ENCODE measurements at regions not wholly inside any gene's neighbourhood (a gene's known extent, or its start where the extent isn't known, plus 50 kb on each side); places are given as distances from the start of the nearest gene placed in this dataset.

DNA sequence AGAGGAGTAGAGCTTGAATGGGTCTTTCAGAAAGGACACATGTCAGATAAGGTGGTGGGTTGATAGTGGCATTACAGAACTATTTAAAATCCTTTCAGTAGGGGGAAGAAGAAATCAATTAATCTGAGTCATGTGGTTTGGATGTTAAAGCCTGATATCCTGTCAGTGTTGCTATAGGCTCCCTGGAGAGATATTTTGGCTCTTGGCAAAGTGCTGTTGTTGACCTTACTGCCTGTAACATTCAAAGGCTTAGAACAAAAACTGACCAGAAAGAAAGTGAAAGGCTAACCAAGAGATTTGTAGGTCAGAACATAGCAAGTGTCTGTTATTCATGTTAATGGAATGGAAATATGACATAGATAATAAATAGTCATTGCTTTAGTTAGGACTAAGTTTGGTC, 552.9 kb downstream of the DIPK2A start:
- intact Hi-C loops (cut with DNase I; ENCODE audit: low total_unique reads): no loop called here
- Histone ChIP-seq H3K4me3 (no peak overlapping the region), H3K36me3 (no peaks in the 10 kb centered on the region), H3K27ac (no peak overlapping the region), H3K27me3 (no peaks in the 10 kb centered on the region), H3K4me1 (no peaks in the 10 kb centered on the region), H3K9me3 (no peaks in the 10 kb centered on the region)
- no peak for DNase-seq (ENCODE audit: low spot score in 2 of 2)
- no peak for TF ChIP-seq POLR2A (IDR thresholded peaks at IDR 0.05)
- no peak for TF ChIP-seq POLR2AphosphoS5 (IDR thresholded peaks at IDR 0.05)

DNA sequence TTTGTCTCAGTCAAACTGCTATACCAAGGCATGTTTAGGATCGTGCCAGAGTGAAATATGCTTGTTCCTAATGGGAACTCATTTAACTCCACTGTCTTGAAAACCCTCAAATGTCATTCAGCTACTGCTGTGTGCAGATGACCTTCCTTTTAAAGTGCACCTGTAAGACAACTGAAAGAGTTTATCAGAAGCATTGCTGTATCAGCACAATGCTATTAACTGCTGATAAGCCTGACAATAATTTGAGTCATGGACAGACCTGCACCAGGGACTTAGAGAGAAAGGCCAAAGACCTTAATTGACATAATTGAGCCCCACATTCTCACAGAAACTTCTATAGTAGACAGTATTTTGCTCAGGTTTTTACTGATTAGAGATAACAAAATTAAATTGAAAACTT, 557.9 kb downstream of the DIPK2A start:
- TF ChIP-seq, protein P1, sequence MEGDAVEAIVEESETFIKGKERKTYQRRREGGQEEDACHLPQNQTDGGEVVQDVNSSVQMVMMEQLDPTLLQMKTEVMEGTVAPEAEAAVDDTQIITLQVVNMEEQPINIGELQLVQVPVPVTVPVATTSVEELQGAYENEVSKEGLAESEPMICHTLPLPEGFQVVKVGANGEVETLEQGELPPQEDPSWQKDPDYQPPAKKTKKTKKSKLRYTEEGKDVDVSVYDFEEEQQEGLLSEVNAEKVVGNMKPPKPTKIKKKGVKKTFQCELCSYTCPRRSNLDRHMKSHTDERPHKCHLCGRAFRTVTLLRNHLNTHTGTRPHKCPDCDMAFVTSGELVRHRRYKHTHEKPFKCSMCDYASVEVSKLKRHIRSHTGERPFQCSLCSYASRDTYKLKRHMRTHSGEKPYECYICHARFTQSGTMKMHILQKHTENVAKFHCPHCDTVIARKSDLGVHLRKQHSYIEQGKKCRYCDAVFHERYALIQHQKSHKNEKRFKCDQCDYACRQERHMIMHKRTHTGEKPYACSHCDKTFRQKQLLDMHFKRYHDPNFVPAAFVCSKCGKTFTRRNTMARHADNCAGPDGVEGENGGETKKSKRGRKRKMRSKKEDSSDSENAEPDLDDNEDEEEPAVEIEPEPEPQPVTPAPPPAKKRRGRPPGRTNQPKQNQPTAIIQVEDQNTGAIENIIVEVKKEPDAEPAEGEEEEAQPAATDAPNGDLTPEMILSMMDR (IDR thresholded peaks at IDR 0.05): no peak
- no peak for TF ChIP-seq POLR2AphosphoS5 (IDR thresholded peaks at IDR 0.05)
- no peak for TF ChIP-seq POLR2A (IDR thresholded peaks at IDR 0.05)
- no peaks in the 10 kb centered on the region for H3K4me1 ChIP-seq
- H3K4me3 ChIP-seq: no peak overlapping the region
- no peak for DNase-seq (ENCODE audit: low spot score in 2 of 2)
- intact Hi-C loops (cut with DNase I; ENCODE audit: low total_unique reads): no loop called here
- H3K36me3 ChIP-seq: no peaks in the 10 kb centered on the region
- H3K27me3 ChIP-seq: no peaks in the 10 kb centered on the region
- no peak overlapping the region for H3K27ac ChIP-seq
- H3K9me3 ChIP-seq: no peaks in the 10 kb centered on the region

DNA sequence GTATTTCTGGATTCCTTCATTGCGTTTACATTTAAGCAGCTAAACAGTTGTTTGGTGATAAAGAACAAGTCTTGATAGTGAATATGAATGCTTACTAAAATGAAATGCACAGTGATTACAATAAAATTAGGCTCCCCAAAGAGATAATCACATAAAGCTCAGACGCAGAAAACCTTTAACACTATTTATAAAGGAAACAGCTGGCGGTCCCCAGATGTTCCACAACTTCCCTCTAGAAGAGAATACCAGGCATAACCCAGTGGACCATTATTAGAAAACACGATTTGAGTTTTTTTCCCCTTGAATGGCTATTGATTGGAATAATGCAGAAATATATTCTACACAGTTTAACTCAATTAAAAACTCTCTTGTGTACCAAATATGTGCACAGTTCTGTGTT, 573.2 kb downstream of the DIPK2A start:
- intact Hi-C loops (cut with DNase I; ENCODE audit: low total_unique reads): no loop called here
- no peak for DNase-seq (ENCODE audit: low spot score in 2 of 2)
- Histone ChIP-seq H3K9me3 (no peaks in the 10 kb centered on the region), H3K4me3 (no peak overlapping the region), H3K27ac (no peak overlapping the region), H3K4me1 (no peaks in the 10 kb centered on the region), H3K27me3 (no peaks in the 10 kb centered on the region), H3K36me3 (no peaks in the 10 kb centered on the region)
- TF ChIP-seq POLR2AphosphoS5 (IDR thresholded peaks at IDR 0.05) (no peak), POLR2A (IDR thresholded peaks at IDR 0.05) (no peak)
- TF ChIP-seq, protein P1 (IDR thresholded peaks at IDR 0.05): no peak

DNA sequence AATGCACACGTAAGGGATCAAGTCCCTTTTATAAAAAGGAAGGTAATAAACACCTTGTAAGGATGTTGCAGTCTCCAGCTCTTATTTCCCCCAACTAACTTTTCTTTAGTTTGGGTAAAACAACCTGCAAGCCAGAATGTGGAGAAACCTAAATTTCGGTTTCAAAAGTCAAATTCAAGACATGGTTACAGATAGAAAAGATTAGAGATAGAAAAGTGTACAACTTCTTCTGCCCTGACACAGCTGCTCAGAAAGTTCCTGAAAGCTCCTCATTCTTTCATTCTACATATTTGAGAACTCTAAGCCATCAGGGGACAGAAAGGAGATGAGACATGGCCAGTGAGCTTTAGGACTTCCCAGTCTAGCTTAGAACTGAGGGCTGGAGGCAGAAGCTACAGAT, 574.9 kb downstream of the DIPK2A start:
- H3K27me3 ChIP-seq: no peaks in the 10 kb centered on the region

DNA sequence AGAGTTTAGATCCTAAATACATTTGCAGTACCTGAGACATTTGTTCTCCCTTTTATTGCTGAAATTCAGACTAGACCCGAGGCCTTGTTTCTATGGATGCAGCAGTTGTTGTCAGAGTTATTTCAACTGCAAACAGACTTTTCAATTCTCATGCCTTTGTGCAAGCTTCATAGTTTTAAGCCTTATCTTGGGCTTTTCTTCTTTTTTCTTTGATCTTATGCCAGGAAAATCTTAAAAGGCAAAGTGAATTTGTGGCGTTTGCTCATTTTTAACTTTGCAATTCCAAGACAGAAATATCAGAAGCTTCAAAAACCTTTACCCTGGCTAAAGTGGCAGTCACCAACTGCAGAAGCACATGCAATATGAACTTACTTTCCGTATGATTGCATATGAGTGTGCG, 576.7 kb downstream of the DIPK2A start:
- no peak overlapping the region for H3K27ac ChIP-seq
- H3K36me3 ChIP-seq: no peaks in the 10 kb centered on the region
- no peak for TF ChIP-seq POLR2A (IDR thresholded peaks at IDR 0.05)
- TF ChIP-seq POLR2AphosphoS5 (IDR thresholded peaks at IDR 0.05): no peak
- TF ChIP-seq, protein P1 (IDR thresholded peaks at IDR 0.05): no peak
- intact Hi-C loops (cut with DNase I; ENCODE audit: low total_unique reads): no loop called here
- no peak for DNase-seq (ENCODE audit: low spot score in 2 of 2)
- no peaks in the 10 kb centered on the region for H3K27me3 ChIP-seq
- no peak overlapping the region for H3K4me3 ChIP-seq
- no peaks in the 10 kb centered on the region for H3K4me1 ChIP-seq
- no peaks in the 10 kb centered on the region for H3K9me3 ChIP-seq

More for the DNA sequence above, 574.9 kb downstream of the DIPK2A start:
- DNase-seq (ENCODE audit: low spot score in 2 of 2): no peak
- TF ChIP-seq POLR2AphosphoS5 (IDR thresholded peaks at IDR 0.05) (no peak), POLR2A (IDR thresholded peaks at IDR 0.05) (no peak)
- TF ChIP-seq, protein P1 (IDR thresholded peaks at IDR 0.05): no peak
- Histone ChIP-seq H3K27ac (no peak overlapping the region), H3K4me3 (no peak overlapping the region), H3K36me3 (no peaks in the 10 kb centered on the region), H3K9me3 (no peaks in the 10 kb centered on the region), H3K4me1 (no peaks in the 10 kb centered on the region)
- intact Hi-C loops (cut with DNase I; ENCODE audit: low total_unique reads): no loop called here

DNA sequence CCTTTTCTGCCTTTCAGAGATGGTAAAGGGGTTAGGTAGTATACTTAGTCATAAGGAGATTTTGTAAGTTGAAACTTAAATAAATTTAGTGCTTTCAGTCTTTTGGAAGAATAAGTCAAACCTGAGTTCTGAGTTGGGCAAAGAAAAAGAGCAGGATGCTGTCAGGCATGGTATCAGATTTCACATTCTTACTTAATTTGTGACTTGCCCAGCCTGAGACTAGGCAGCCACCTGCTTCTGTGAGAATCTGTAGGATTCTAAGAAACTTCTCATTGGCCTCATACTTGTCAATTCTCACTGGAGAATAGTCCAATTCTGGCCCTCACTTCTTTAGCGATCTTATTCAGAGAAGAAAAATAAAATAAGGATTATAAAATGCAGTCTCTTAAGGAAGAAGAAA, 577.5 kb downstream of the DIPK2A start:
- H3K36me3 ChIP-seq: no peaks in the 10 kb centered on the region

More for the DNA sequence above, 577.5 kb downstream of the DIPK2A start:
- H3K27ac ChIP-seq: no peak overlapping the region
- intact Hi-C loops (cut with DNase I; ENCODE audit: low total_unique reads): no loop called here
- H3K4me1 ChIP-seq: no peaks in the 10 kb centered on the region
- DNase-seq (ENCODE audit: low spot score in 2 of 2): no peak
- no peaks in the 10 kb centered on the region for H3K27me3 ChIP-seq
- no peaks in the 10 kb centered on the region for H3K9me3 ChIP-seq
- no peak overlapping the region for H3K4me3 ChIP-seq
- TF ChIP-seq, protein P1 (IDR thresholded peaks at IDR 0.05): no peak
- TF ChIP-seq POLR2A (IDR thresholded peaks at IDR 0.05): no peak
- TF ChIP-seq POLR2AphosphoS5 (IDR thresholded peaks at IDR 0.05): no peak

All from breast epithelium (tissue), 4 donors.